ENCODE measurements at regions not wholly inside any gene's neighbourhood (a gene's known extent, or its start where the extent isn't known, plus 50 kb on each side); places are given as distances from the start of the nearest gene placed in this dataset.
"Not testable (repeated sequence)": the region's sequence is repeated elsewhere in the genome, so short reads cannot be mapped to it uniquely, and the experiment has no call there.

DNA sequence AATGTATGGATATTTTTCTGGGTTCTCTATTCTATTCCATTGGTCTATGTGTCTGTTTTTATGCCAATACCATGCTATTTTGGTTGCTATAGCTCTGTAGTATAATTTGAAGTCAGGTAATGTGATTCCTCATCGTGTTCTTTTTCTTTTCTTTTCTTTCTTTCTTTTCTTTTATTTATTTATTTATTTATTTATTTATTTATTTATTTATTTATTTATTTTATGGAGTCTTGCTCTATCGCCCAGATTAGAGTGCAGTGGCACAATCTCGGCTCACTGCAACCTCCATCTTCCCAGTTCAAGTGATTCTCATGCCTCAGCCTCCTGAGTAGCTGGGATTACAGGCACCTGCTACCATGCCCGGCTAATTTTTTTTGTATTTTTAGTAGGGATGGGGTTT lies 315.2 kb downstream of the SV2B start:
- DNase-seq = not testable (repeated sequence)

DNA sequence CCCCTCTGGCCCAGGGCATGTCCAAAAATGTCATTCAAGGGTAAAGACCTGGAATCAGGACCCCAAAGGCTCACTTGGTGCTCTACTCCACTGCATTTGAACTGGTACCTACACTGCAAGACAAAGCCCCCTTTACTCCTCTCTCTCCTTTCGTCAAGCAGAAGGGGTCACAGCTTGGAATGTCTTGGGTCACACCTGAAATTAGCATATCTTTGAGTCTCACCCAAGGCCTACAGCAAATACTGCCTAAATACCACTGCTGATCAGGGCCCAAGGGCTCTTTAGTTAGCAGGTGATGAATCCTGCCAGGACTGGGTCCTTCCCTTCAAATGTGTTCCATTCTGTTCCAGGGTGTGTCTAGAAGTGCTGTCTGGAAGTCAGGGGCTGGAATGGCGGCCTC lies 320.6 kb downstream of the SV2B start:
- DNase-seq = no peak

DNA sequence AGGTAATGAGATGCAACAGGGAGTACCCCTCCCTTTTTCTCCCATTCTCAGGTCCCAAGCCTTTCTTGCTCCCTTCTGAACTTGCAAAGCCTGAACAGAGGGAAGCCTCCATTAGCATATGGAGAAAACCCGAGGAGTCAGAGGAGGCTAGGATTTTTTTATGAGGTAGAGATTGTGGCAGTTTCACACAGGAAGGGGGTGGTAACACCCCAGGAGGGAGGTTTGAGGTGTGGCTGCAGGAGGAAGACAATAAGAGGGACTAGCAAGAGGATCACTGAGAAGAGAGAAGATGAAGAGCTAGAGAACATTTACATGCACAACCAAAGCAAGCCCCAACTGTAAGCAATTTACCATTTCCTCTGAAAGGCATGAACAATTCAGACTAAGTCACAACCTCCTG lies 322.7 kb downstream of the SV2B start:
- no peak for DNase-seq

DNA sequence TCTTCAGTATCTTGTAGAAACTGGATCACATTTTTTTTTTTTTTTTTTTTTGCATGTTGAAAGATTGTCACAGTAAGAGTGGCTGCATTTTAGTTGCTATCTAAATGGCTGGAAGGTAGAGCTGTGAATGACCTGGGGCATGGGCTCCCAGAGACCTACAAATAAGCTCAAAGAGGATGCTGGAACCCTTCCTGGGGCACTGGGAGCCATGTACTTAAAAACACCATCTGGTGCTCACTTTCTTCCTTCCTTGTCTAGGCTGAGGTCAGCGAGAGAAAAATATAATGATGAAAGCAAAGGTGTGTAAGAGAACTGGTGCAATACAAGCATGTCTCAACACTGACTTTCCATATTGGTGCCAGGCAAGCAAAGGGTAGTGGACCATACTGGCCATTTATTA lies 323.9 kb downstream of the SV2B start:
- DNase-seq = no peak

GRCh38 chr15:91426412-91426811 lies 326.4 kb downstream of the SV2B start:
- no peak for DNase-seq

DNA sequence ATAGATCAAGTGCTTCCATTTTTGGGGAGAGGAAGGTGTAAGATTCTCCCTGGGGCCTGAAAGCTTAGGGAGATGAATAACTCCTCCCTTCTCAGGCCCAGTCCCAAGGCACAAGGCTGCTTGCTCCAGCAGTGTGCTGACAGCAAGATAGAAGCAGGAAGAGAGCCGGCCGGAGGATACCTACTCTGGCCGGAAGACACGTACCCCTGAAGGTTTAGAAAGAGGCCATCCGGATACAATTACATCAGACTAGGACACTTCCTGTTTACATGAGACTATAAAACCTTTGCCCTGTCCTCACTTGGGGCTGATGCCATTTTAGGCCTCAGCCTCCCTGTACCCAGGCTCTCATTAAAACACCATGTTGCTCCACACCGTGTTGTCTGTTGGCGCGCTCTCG lies 329.9 kb downstream of the SV2B start:
- DNase-seq = no peak

- no peak for DNase-seq
Measured at GRCh38 chr15:91431041-91431715, 331.1 kb downstream of the SV2B start.

DNA sequence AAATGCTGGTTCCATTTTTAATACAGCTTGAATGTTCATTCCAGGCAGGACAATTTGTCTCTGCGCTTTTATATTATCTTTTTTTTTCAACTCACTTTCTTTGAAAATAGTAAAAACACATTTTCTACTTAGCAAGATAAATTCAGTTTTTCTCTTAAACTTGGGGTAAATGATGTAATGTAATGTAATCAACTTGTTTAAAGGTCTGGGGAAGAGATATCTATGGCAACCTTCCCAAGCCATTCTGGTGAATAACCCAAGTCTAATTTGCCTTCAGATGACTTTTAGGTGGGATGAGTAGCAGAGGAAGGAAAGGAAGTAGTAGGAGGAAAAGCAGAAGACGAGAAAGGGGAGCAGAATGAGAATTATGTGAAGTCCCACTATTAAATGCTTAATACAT lies 335.1 kb downstream of the SV2B start:
- DNase-seq = no peak

DNA sequence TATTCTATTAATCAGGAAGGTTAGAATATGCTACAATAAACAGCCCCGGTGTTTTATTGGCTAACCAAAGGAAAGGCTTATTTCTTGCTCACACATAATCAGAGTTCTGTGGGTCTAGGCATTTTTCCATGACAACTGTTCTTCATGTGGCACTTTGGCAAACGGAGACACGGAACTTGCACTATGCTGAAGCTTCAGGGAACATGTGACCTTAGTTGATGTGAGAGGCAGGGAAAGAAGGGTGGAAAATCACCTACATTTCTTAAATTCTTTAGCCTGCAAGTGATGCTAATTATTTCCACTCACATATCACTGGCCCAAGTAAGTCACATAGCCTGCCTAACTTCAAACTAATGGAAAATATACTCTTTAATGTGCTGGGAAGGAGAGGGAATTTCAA lies 344.6 kb downstream of the SV2B start:
- DNase-seq = no peak

DNA sequence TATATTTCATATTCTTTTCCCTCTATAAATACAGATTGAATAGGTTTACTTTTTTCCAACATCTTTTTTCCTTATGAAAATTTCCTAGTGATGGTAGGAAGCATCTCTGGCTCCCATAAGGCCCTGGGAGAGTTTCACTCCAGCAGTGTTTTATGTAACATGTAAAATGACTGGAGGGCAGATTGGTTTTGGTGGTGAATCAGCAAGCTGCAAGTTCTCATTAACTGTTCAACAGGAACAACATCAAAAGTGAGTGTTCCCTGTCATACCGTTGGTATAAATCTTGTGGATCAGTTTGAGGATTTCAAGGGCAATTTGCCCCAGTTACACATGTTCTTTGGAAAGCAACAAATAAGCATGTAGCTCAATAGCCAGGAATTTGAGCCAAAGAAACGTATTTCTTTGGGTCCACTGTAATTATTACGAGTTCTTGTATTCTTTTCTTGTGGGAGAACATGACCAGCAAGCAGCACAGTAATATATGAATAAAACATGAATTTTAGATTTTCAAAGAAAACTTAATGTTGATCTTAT lies 345.7 kb downstream of the SV2B start:
- DNase-seq = no peak

DNA sequence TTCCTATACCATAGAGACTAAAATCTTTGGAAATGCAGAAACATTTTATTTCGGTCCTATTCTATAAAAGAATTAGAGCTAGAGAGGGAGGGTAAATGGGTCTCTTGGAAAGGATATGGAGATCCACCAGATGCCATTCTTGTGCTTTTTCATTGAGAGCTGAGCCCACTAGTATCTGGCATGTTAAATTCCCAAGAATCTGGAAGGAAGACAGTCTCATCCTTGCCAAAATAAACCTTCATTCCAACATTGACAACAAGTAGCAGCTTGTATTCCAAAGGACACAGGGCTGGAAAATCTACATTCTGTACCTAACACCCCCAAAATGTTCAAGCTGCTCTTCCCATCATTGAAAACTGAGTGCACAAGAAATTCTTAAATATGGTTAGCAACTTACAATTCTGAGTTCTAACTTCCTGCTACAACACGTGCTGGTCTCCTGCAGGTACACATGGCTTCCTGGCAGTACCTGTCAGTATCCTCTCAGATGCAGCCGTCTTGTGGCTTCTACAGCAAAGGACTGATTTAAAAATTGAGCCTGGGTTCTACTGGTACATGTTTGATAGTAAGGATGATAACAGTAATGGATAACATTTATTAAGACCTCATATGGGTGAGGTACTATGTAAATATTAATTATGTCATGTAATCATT lies 348.1 kb downstream of the SV2B start:
- DNase-seq = no peak

DNA sequence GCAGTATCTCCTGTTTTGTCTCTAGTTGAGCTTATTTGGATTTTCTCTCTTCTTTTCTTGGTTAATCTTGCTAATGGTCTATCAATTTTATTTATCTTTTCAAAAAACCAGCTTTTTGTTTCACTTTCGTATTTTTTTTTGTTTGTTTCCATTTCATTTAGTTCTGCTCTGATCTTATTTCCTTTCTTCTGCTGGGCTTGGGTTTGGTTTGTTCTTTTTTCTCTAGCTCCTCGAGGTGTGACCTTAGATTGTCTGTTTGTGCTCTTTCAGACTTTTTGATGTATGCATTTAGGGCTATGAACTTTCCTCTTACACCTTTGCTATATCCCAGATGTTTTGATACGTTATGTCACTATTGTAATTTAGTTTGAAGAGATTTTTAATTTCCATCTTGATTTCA lies 353.3 kb downstream of the SV2B start:
- not testable (repeated sequence) for DNase-seq

GRCh38 chr15:91456251-91456718 lies 356.2 kb downstream of the SV2B start:
- no peak for DNase-seq

GRCh38 chr15:91456921-91457320 lies 356.9 kb downstream of the SV2B start:
- DNase-seq = no peak

DNA sequence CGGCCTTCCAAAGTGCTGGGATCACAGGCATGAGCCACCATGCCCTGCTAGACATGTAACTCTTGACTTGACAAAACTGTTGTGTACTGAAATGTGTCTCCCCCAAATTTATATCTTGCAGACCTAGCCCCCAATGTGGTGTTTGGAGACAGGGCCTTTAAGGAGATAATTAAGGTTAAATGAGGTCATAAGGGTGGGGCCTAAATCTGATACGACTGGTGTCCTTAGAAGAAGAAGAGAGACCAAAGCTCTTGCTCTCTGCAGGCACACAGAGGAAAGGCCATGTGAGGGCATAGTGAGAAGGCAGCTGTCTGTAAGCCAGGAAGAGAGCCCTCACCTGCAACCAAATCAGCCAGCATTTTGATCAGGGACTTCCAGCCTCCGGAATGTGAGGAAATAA lies 361.3 kb downstream of the SV2B start:
- DNase-seq = no peak

DNA sequence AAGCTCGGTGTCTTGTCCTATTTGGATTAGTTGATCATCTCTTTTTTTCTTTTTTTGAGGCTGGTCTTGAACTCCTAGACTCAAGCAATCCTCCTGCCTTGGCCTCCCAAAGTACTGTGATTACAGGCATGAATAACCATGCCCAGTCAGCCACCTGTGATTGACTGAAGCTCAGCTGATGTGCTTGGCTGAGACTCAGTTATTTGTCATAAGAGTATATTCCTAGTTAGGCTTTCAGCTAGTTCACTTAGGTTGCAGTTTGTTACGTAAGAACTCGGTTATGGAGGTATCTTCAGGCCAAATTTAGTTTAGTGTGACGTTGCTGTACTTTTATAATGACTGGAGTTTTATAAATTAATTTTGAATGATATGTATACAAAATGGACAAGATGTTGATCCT lies 365.0 kb downstream of the SV2B start:
- no peak for DNase-seq

- no peak for DNase-seq
Measured at GRCh38 chr15:91465696-91466095, 365.6 kb downstream of the SV2B start.

GRCh38 chr15:91468871-91469580 lies 369.0 kb downstream of the SV2B start:
- DNase-seq = no peak

GRCh38 chr15:91469632-91470567 lies 369.8 kb downstream of the SV2B start:
- no peak for DNase-seq

DNA sequence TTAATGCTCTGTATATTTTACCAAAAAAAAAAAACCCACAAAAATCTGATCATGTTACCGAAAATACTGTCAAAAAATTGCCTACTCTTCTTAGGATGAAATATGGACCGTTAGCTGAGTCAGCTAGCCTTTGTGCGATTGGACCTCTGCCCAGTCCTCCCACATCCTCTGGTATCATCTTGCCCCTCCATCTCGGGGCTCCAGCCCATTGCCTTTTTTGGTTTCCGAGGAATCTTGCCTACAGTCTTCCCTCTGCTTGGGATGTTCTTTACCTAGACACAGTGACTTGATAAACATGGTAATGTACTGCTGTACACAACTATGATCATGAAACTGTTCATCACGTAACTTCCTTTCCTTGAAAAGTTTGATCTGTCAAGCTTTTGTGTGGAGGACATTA lies 371.4 kb downstream of the SV2B start:
- no peak for DNase-seq

- no peak for DNase-seq
Measured at GRCh38 chr15:91472316-91472756, 372.3 kb downstream of the SV2B start.

GRCh38 chr15:91473894-91474545 lies 374.0 kb downstream of the SV2B start:
- no peak for DNase-seq
